ENCODE measurements at regions not wholly inside any gene's neighbourhood (a gene's known extent, or its start where the extent isn't known, plus 50 kb on each side); places are given as distances from the start of the nearest gene placed in this dataset.

GRCh38 chr1:4974981-4975685 lies 320.7 kb downstream of the AJAP1 start:
- Histone ChIP-seq H3K27me3 (ENCODE audit: control insufficient read depth, insufficient read depth, low read length) (no peaks in the 10 kb centered on the region), H3K4me1 (ENCODE audit: control insufficient read depth, insufficient read depth, low read length) (no peaks in the 10 kb centered on the region), H3K9me3 (ENCODE audit: control insufficient read depth, insufficient read depth, low read length) (no peaks in the 10 kb centered on the region), H3K4me3 (ENCODE audit: low read depth, low read length) (no peak overlapping the region), H3K9ac (ENCODE audit: low read depth, low read length) (no peak overlapping the region), H3K27ac (ENCODE audit: low read depth, low read length) (no peak overlapping the region), H3K36me3 (ENCODE audit: control insufficient read depth, insufficient read depth, low read length) (no peaks in the 10 kb centered on the region)

- Histone ChIP-seq H3K27me3 (ENCODE audit: control insufficient read depth, insufficient read depth, low read length) (no peaks in the 10 kb centered on the region), H3K27ac (ENCODE audit: low read depth, low read length) (no peak overlapping the region), H3K9me3 (ENCODE audit: control insufficient read depth, insufficient read depth, low read length) (no peaks in the 10 kb centered on the region), H3K9ac (ENCODE audit: low read depth, low read length) (no peak overlapping the region), H3K4me1 (ENCODE audit: control insufficient read depth, insufficient read depth, low read length) (no peaks in the 10 kb centered on the region), H3K36me3 (ENCODE audit: control insufficient read depth, insufficient read depth, low read length) (no peaks in the 10 kb centered on the region), H3K4me3 (ENCODE audit: low read depth, low read length) (no peak overlapping the region)
Measured at GRCh38 chr1:4973341-4973740, 318.9 kb downstream of the AJAP1 start.

GRCh38 chr1:4972761-4973320 lies 318.4 kb downstream of the AJAP1 start:
- no peaks in the 10 kb centered on the region for H3K36me3 ChIP-seq (ENCODE audit: control insufficient read depth, insufficient read depth, low read length)
- no peak overlapping the region for H3K27ac ChIP-seq (ENCODE audit: low read depth, low read length)
- H3K9ac ChIP-seq (ENCODE audit: low read depth, low read length) = no peak overlapping the region
- H3K9me3 ChIP-seq (ENCODE audit: control insufficient read depth, insufficient read depth, low read length) = peaks cover 2% of the 10 kb centered on the region; the same call in 1 of the 2 replicates
- H3K4me1 ChIP-seq (ENCODE audit: control insufficient read depth, insufficient read depth, low read length) = no peaks in the 10 kb centered on the region
- H3K4me3 ChIP-seq (ENCODE audit: low read depth, low read length) = no peak overlapping the region
- no peaks in the 10 kb centered on the region for H3K27me3 ChIP-seq (ENCODE audit: control insufficient read depth, insufficient read depth, low read length)

- no peaks in the 10 kb centered on the region for H3K4me1 ChIP-seq (ENCODE audit: control insufficient read depth, insufficient read depth, low read length)
- H3K27me3 ChIP-seq (ENCODE audit: control insufficient read depth, insufficient read depth, low read length) = no peaks in the 10 kb centered on the region
- no peaks in the 10 kb centered on the region for H3K36me3 ChIP-seq (ENCODE audit: control insufficient read depth, insufficient read depth, low read length)
- peaks cover 3% of the 10 kb centered on the region; the same call in 1 of the 2 replicates for H3K9me3 ChIP-seq (ENCODE audit: control insufficient read depth, insufficient read depth, low read length)
- H3K27ac ChIP-seq (ENCODE audit: low read depth, low read length) = no peak overlapping the region
- no peak overlapping the region for H3K9ac ChIP-seq (ENCODE audit: low read depth, low read length)
- H3K4me3 ChIP-seq (ENCODE audit: low read depth, low read length) = no peak overlapping the region
Measured at GRCh38 chr1:4971666-4972065, 317.3 kb downstream of the AJAP1 start.

- H3K4me3 ChIP-seq (ENCODE audit: low read depth, low read length) = no peak overlapping the region
- H3K9ac ChIP-seq (ENCODE audit: low read depth, low read length) = no peak overlapping the region
- H3K36me3 ChIP-seq (ENCODE audit: control insufficient read depth, insufficient read depth, low read length) = no peaks in the 10 kb centered on the region
- H3K4me1 ChIP-seq (ENCODE audit: control insufficient read depth, insufficient read depth, low read length) = peaks cover 5% of the 10 kb centered on the region
- H3K27me3 ChIP-seq (ENCODE audit: control insufficient read depth, insufficient read depth, low read length) = no peaks in the 10 kb centered on the region
- no peak overlapping the region for H3K27ac ChIP-seq (ENCODE audit: low read depth, low read length)
- peaks cover 3% of the 10 kb centered on the region; the same call in 1 of the 2 replicates for H3K9me3 ChIP-seq (ENCODE audit: control insufficient read depth, insufficient read depth, low read length)
Measured at GRCh38 chr1:4970532-4970931, 316.1 kb downstream of the AJAP1 start.

- no peak overlapping the region for H3K4me3 ChIP-seq (ENCODE audit: low read depth, low read length)
- H3K27me3 ChIP-seq (ENCODE audit: control insufficient read depth, insufficient read depth, low read length) = no peaks in the 10 kb centered on the region
- no peak overlapping the region for H3K9ac ChIP-seq (ENCODE audit: low read depth, low read length)
- H3K27ac ChIP-seq (ENCODE audit: low read depth, low read length) = no peak overlapping the region
- peaks cover 14% of the 10 kb centered on the region for H3K4me1 ChIP-seq (ENCODE audit: control insufficient read depth, insufficient read depth, low read length)
- H3K36me3 ChIP-seq (ENCODE audit: control insufficient read depth, insufficient read depth, low read length) = no peaks in the 10 kb centered on the region
- H3K9me3 ChIP-seq (ENCODE audit: control insufficient read depth, insufficient read depth, low read length) = peaks cover 3% of the 10 kb centered on the region; the same call in 1 of the 2 replicates
Measured at GRCh38 chr1:4969556-4970129, 315.2 kb downstream of the AJAP1 start.

GRCh38 chr1:4965346-4966075 lies 311.1 kb downstream of the AJAP1 start:
- no peak overlapping the region for H3K9ac ChIP-seq (ENCODE audit: low read depth, low read length)
- peaks cover 3% of the 10 kb centered on the region; the same call in 1 of the 2 replicates for H3K9me3 ChIP-seq (ENCODE audit: control insufficient read depth, insufficient read depth, low read length)
- H3K36me3 ChIP-seq (ENCODE audit: control insufficient read depth, insufficient read depth, low read length) = no peaks in the 10 kb centered on the region
- peak overlapping the region; percentile 16 for H3K27ac ChIP-seq (ENCODE audit: low read depth, low read length)
- H3K4me3 ChIP-seq (ENCODE audit: low read depth, low read length) = no peak overlapping the region
- no peaks in the 10 kb centered on the region for H3K27me3 ChIP-seq (ENCODE audit: control insufficient read depth, insufficient read depth, low read length)
- peaks cover 14% of the 10 kb centered on the region for H3K4me1 ChIP-seq (ENCODE audit: control insufficient read depth, insufficient read depth, low read length)

- H3K36me3 ChIP-seq (ENCODE audit: control insufficient read depth, insufficient read depth, low read length) = no peaks in the 10 kb centered on the region
- H3K4me1 ChIP-seq (ENCODE audit: control insufficient read depth, insufficient read depth, low read length) = peaks cover 14% of the 10 kb centered on the region
- no peak overlapping the region for H3K27ac ChIP-seq (ENCODE audit: low read depth, low read length)
- peaks cover 3% of the 10 kb centered on the region; the same call in 1 of the 2 replicates for H3K9me3 ChIP-seq (ENCODE audit: control insufficient read depth, insufficient read depth, low read length)
- H3K27me3 ChIP-seq (ENCODE audit: control insufficient read depth, insufficient read depth, low read length) = no peaks in the 10 kb centered on the region
- H3K4me3 ChIP-seq (ENCODE audit: low read depth, low read length) = no peak overlapping the region
- H3K9ac ChIP-seq (ENCODE audit: low read depth, low read length) = no peak overlapping the region
Measured at GRCh38 chr1:4964634-4965345, 310.4 kb downstream of the AJAP1 start.

GRCh38 chr1:4963251-4963650 lies 308.8 kb downstream of the AJAP1 start:
- peaks cover 3% of the 10 kb centered on the region; the same call in 1 of the 2 replicates for H3K9me3 ChIP-seq (ENCODE audit: control insufficient read depth, insufficient read depth, low read length)
- no peak overlapping the region for H3K27ac ChIP-seq (ENCODE audit: low read depth, low read length)
- no peak overlapping the region for H3K4me3 ChIP-seq (ENCODE audit: low read depth, low read length)
- no peaks in the 10 kb centered on the region for H3K36me3 ChIP-seq (ENCODE audit: control insufficient read depth, insufficient read depth, low read length)
- no peak overlapping the region for H3K9ac ChIP-seq (ENCODE audit: low read depth, low read length)
- H3K4me1 ChIP-seq (ENCODE audit: control insufficient read depth, insufficient read depth, low read length) = peaks cover 14% of the 10 kb centered on the region
- no peaks in the 10 kb centered on the region for H3K27me3 ChIP-seq (ENCODE audit: control insufficient read depth, insufficient read depth, low read length)

GRCh38 chr1:4962836-4963235 lies 308.4 kb downstream of the AJAP1 start:
- Histone ChIP-seq H3K27me3 (ENCODE audit: control insufficient read depth, insufficient read depth, low read length) (no peaks in the 10 kb centered on the region), H3K27ac (ENCODE audit: low read depth, low read length) (no peak overlapping the region), H3K9me3 (ENCODE audit: control insufficient read depth, insufficient read depth, low read length) (peaks cover under 1% of the 10 kb centered on the region; the same call in 1 of the 2 replicates), H3K36me3 (ENCODE audit: control insufficient read depth, insufficient read depth, low read length) (no peaks in the 10 kb centered on the region), H3K4me3 (ENCODE audit: low read depth, low read length) (no peak overlapping the region), H3K4me1 (ENCODE audit: control insufficient read depth, insufficient read depth, low read length) (peaks cover 14% of the 10 kb centered on the region), H3K9ac (ENCODE audit: low read depth, low read length) (no peak overlapping the region)

All from HUES48 (cell line).